Ishikawa (cell line): ENCODE measurements at regions not wholly inside any gene's neighbourhood (a gene's known extent, or its start where the extent isn't known, plus 50 kb on each side); places are given as distances from the start of the nearest gene placed in this dataset.

ENCODE experiments used
- CEBPB ChIP-seq: IDR thresholded peaks from 2 replicates; pipeline ENCODE4 v1.6.1; 2012
- CREB1 ChIP-seq: IDR thresholded peaks from 2 replicates; pipeline ENCODE4 v1.6.1; 2012; ENCODE audit warnings: low read depth
- EGR1 ChIP-seq: IDR thresholded peaks from 2 replicates; pipeline ENCODE4 v1.6.1; 2012
- EP300 ChIP-seq: IDR thresholded peaks from 2 replicates; pipeline ENCODE4 v1.6.1; 2012; ENCODE audit warnings: borderline replicate concordance
- FOXM1 ChIP-seq: IDR thresholded peaks from 2 replicates; pipeline ENCODE4 v1.6.1; 2012; ENCODE audit warnings: low read depth, borderline replicate concordance
- NFIC ChIP-seq: IDR thresholded peaks from 2 replicates; pipeline ENCODE4 v1.6.1; 2012
- RAD21 ChIP-seq: IDR thresholded peaks from 2 replicates; pipeline ENCODE4 v1.6.1; 2012; ENCODE audit warnings: low read depth
- TAF1 ChIP-seq: IDR thresholded peaks from 2 replicates; pipeline ENCODE4 v1.6.1; 2012; ENCODE audit warnings: low read depth, mild to moderate bottlenecking
- TCF12 ChIP-seq: IDR thresholded peaks from 2 replicates; pipeline ENCODE4 v1.6.1; 2012; ENCODE audit warnings: low read depth
- TEAD4 ChIP-seq: IDR thresholded peaks from 2 replicates; pipeline ENCODE4 v1.6.1; 2012
- YY1 ChIP-seq: IDR thresholded peaks from 2 replicates; pipeline ENCODE4 v1.6.1; 2012; ENCODE audit warnings: low read depth
- ZBTB7A ChIP-seq: IDR thresholded peaks from 2 replicates; pipeline ENCODE4 v1.6.1; 2012; ENCODE audit warnings: low read depth
- TF ChIP-seq, protein P1 (sequence below): IDR thresholded peaks from 2 replicates; pipeline ENCODE4 v1.6.1; 2012; ENCODE audit warnings: low read depth, mild to moderate bottlenecking
- TF ChIP-seq, protein P2 (sequence below): IDR thresholded peaks from 2 replicates; pipeline ENCODE4 v1.6.1; 2012

DNA sequence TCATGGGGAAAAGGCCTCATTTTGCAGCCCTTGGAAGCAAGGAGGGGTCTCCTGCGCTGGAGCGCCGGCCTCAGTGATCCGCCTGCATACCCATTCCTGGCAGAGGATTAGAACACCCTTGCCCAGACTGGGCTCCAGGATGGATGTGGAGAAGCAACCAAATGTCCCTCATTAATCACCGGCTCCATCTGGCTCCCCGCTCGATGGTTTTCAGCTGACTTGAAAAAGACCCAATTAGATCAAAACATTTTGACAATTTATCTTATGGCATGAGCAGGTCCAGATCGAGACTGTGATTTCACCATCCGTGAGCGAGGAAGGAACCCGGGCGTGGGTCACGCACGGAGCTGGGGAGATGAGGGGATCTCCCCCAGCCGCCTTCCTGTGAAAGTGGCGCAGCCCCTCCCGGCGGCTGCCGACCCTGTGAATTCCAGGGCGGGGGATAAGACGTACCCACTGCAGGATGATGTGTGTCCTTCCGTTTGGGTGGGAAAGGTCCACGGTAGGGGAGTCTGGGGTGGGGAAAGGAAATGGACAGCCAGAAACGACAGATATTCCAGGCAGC, 141.6 kb downstream of the EMX2 start:
- TF ChIP-seq NFIC = no peak
- no peak for TF ChIP-seq ZBTB7A
- TF ChIP-seq YY1 = no peak
- no peak; the same call in 1 of the 2 replicates for TF ChIP-seq EP300
- no peak for TF ChIP-seq EGR1
- TF ChIP-seq, protein P1, sequence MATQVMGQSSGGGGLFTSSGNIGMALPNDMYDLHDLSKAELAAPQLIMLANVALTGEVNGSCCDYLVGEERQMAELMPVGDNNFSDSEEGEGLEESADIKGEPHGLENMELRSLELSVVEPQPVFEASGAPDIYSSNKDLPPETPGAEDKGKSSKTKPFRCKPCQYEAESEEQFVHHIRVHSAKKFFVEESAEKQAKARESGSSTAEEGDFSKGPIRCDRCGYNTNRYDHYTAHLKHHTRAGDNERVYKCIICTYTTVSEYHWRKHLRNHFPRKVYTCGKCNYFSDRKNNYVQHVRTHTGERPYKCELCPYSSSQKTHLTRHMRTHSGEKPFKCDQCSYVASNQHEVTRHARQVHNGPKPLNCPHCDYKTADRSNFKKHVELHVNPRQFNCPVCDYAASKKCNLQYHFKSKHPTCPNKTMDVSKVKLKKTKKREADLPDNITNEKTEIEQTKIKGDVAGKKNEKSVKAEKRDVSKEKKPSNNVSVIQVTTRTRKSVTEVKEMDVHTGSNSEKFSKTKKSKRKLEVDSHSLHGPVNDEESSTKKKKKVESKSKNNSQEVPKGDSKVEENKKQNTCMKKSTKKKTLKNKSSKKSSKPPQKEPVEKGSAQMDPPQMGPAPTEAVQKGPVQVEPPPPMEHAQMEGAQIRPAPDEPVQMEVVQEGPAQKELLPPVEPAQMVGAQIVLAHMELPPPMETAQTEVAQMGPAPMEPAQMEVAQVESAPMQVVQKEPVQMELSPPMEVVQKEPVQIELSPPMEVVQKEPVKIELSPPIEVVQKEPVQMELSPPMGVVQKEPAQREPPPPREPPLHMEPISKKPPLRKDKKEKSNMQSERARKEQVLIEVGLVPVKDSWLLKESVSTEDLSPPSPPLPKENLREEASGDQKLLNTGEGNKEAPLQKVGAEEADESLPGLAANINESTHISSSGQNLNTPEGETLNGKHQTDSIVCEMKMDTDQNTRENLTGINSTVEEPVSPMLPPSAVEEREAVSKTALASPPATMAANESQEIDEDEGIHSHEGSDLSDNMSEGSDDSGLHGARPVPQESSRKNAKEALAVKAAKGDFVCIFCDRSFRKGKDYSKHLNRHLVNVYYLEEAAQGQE = no peak
- TF ChIP-seq FOXM1 = no peak
- TF ChIP-seq RAD21 = no peak
- TF ChIP-seq, protein P2, sequence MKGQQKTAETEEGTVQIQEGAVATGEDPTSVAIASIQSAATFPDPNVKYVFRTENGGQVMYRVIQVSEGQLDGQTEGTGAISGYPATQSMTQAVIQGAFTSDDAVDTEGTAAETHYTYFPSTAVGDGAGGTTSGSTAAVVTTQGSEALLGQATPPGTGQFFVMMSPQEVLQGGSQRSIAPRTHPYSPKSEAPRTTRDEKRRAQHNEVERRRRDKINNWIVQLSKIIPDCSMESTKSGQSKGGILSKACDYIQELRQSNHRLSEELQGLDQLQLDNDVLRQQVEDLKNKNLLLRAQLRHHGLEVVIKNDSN = no peak
- TF ChIP-seq TAF1 = no peak
- no peak for TF ChIP-seq CREB1
- TF ChIP-seq CEBPB = no peak
- no peak for TF ChIP-seq TCF12
- TF ChIP-seq TEAD4 = no peak
